Left ventricle myocardium inferior (tissue), 1 donor: ENCODE measurements at regions not wholly inside any gene's neighbourhood (a gene's known extent, or its start where the extent isn't known, plus 50 kb on each side); places are given as distances from the start of the nearest gene placed in this dataset.

ENCODE experiments used
- DNase-seq: peaks from one replicate; pipeline ENCODE4 v3.0.0-alpha.2; 2020
- H3K27ac ChIP-seq: fragments of 200-600 bp; replicated peaks from 2 replicates; pipeline ENCODE4 v1.8.0; 2021
- H3K27me3 ChIP-seq: fragments of 200-600 bp; 2 replicates; pipeline ENCODE4 v1.8.0; 2021; ENCODE audit warnings: low read depth
- H3K36me3 ChIP-seq: fragments of 200-600 bp; 2 replicates; pipeline ENCODE4 v1.8.0; 2021
- H3K4me1 ChIP-seq: fragments of 200-600 bp; 2 replicates; pipeline ENCODE4 v1.8.0; 2021
- H3K4me3 ChIP-seq: fragments of 200-600 bp; 2 replicates; pipeline ENCODE4 v1.8.0; 2021; ENCODE audit warnings: mild to moderate bottlenecking, moderate library complexity
- H3K9me3 ChIP-seq: fragments of 200-600 bp; replicated peaks from 2 replicates; pipeline ENCODE4 v1.8.0; 2021
- intact Hi-C: fragments of 100-400 bp; cut with micrococcal nuclease; formaldehyde crosslinking; loops from one replicate; pipeline ENCODE4 v1.11.0; 2022
- TF ChIP-seq, protein P1 (sequence below): fragments of 200-600 bp; IDR thresholded peaks from 2 replicates; pipeline ENCODE4 v1.8.0; 2021; ENCODE audit warnings: antibody characterized with exemption, mild to moderate bottlenecking, borderline replicate concordance
- donor health status: DM: no; HTN: yes; CAD: no; lungs with severe emphysema.

DNA sequence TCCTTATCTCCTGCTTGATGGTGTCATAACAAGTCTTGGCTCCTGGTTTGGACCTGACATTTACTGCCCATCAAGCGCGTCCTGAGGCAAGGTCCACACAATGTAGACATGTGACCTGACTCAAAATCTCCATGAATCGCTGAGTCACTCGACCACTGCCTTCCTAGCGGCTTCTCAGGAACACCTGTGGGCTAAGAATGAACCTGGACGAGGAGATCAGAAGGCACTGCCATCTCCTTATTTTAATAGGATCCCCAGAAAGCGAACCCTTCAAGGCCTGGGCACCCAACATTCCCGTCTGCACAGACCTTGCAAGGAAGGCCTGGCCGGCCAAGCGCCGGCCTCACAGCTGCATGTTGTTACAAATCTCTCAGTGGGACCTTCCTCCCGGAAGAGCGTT is 60.6 kb upstream of the IRX1 start:
- intact Hi-C loops, result no loop called here
- Histone ChIP-seq H3K36me3 (no peaks in the 10 kb centered on the region), H3K4me1 (no peaks in the 10 kb centered on the region), H3K9me3 (peaks cover 4% of the 10 kb centered on the region), H3K27ac (no peak overlapping the region), H3K4me3 (no peak overlapping the region), H3K27me3 (no peaks in the 10 kb centered on the region)
- TF ChIP-seq, protein P1, sequence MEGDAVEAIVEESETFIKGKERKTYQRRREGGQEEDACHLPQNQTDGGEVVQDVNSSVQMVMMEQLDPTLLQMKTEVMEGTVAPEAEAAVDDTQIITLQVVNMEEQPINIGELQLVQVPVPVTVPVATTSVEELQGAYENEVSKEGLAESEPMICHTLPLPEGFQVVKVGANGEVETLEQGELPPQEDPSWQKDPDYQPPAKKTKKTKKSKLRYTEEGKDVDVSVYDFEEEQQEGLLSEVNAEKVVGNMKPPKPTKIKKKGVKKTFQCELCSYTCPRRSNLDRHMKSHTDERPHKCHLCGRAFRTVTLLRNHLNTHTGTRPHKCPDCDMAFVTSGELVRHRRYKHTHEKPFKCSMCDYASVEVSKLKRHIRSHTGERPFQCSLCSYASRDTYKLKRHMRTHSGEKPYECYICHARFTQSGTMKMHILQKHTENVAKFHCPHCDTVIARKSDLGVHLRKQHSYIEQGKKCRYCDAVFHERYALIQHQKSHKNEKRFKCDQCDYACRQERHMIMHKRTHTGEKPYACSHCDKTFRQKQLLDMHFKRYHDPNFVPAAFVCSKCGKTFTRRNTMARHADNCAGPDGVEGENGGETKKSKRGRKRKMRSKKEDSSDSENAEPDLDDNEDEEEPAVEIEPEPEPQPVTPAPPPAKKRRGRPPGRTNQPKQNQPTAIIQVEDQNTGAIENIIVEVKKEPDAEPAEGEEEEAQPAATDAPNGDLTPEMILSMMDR, result no peak
- DNase-seq, result no peak

DNA sequence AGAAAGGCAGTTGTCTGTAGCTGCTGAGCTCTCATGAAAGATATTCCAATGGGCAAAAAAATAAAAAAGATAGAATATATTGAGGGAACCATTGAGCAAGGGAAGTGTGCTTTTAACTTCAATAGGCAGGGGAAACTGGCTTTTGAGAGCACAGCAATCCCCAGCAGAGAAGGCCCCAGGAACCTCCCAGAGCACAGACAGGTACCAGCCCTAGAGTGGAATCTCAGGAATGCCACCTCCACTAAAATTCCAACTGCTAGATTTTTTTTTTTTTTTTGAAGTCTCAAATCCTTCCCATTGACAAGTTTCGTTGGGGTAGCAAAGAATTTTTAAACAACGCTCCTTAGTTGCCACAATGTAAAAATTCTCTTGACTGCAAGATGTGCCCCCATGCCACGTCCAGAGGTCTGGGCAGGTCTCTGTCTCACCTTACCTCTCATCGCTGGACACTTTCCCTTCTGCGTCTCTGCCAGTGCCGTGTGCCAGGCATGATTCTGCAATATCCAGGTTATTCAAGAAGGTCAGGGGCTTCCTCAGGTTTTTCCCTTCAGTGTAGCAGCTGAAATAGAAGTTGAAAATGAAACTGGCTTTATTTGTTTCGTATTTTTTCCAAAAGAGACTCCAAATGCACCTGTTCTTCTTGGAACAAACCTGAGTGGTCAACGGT is 64.2 kb upstream of the IRX1 start:
- no peak for DNase-seq
- Histone ChIP-seq H3K4me1 (no peaks in the 10 kb centered on the region), H3K9me3 (peaks cover 4% of the 10 kb centered on the region), H3K36me3 (no peaks in the 10 kb centered on the region), H3K27ac (no peak overlapping the region), H3K27me3 (no peaks in the 10 kb centered on the region), H3K4me3 (no peak overlapping the region)
- TF ChIP-seq, protein P1, result no peak
- intact Hi-C loops, result no loop called here

DNA sequence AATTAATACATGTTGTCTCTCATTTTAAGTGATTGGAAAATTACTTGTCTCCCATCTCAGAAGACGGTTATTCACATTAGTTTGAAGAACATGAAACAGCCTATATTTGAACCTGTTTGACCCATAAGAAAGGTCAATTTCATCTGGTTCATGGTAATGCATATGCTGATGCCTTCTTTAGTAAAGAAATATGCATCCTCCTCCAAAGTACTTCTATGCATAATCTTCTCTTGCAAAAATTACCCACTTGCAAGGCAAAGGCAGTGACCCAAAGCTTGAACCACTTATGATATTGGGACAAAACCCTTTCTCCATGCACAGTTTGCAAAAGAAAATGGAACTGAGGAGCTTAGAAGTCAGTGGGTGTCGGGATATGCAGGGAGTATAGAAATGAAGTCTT is 65.4 kb upstream of the IRX1 start:
- TF ChIP-seq, protein P1, result no peak
- peaks cover 4% of the 10 kb centered on the region for H3K9me3 ChIP-seq
- H3K27ac ChIP-seq, result no peak overlapping the region
- no peaks in the 10 kb centered on the region for H3K36me3 ChIP-seq
- intact Hi-C loops, result no loop called here
- H3K27me3 ChIP-seq, result no peaks in the 10 kb centered on the region
- H3K4me3 ChIP-seq, result no peak overlapping the region
- H3K4me1 ChIP-seq, result no peaks in the 10 kb centered on the region
- DNase-seq, result no peak

DNA sequence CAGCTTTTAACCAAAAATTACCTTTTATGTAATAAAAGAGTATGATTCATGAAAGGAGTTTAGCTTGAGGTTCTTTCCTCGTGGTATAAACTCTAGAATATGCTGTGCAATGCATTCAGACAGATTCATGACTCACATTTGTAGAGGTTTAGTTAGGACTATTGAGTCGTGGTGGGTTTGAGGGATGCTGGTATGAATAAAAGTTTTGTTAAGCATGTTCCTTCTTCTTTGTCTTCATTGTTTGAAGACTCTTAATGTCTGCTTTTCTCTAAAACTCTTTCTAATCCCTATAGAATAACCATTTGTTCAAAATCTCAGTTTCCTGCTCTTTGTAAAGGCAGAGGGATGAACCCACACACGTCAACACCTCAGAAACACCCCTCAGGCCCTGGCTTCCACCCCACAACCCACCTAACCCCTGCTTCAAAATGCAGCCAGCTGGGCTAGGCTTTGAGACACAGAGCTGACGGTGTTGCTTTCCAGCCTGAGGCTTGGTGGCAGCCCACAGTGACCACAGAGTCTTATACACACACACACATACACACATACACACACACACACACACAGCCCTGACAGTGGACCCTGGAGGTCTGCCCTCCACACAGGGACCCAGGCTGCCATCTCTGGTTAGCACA is 69.0 kb upstream of the IRX1 start:
- Histone ChIP-seq H3K27ac (no peak overlapping the region), H3K4me3 (no peak overlapping the region), H3K9me3 (no peaks in the 10 kb centered on the region), H3K27me3 (peaks cover 6% of the 10 kb centered on the region), H3K36me3 (no peaks in the 10 kb centered on the region), H3K4me1 (no peaks in the 10 kb centered on the region)
- intact Hi-C loops, result no loop called here
- DNase-seq, result no peak
- TF ChIP-seq, protein P1, result no peak

DNA sequence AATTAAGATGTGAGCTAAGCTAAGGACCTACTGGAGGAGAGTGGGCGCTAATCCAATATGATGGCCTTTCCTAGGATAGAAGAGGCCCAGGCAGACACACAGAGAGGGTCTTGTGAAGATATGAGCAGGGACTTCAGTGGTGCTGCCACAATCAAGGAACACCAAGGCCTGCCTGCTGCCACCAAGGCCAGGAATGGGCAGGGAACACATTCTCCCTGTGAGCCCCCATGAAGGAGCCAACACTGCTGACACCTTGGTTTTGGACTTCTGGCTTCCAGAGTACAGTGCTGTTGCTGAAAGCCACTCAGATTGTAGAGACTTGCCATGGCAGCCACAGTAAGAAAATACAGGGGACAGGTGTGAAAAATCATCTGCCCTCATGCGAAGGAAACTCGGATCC is 73.1 kb upstream of the IRX1 start:
- no peak overlapping the region for H3K4me3 ChIP-seq
- TF ChIP-seq, protein P1, result no peak
- intact Hi-C loops, result no loop called here
- DNase-seq, result no peak
- peaks cover 6% of the 10 kb centered on the region for H3K27me3 ChIP-seq
- H3K4me1 ChIP-seq, result no peaks in the 10 kb centered on the region
- H3K9me3 ChIP-seq, result no peaks in the 10 kb centered on the region
- H3K36me3 ChIP-seq, result no peaks in the 10 kb centered on the region
- H3K27ac ChIP-seq, result no peak overlapping the region
